GM19328 (cell line): ENCODE measurements at regions not wholly inside any gene's neighbourhood (a gene's known extent, or its start where the extent isn't known, plus 50 kb on each side); places are given as distances from the start of the nearest gene placed in this dataset.
"Not testable (repeated sequence)": the region's sequence is repeated elsewhere in the genome, so short reads cannot be mapped to it uniquely, and the experiment has no call there.

Source experiments
- ATAC-seq: cut with Tn5 transposase; IDR thresholded peaks from one replicate; pipeline ENCODE4 v1.9.1; 2021; ENCODE audit warnings: mild to moderate bottlenecking, moderate library complexity; ENCODE audit not compliant: unreplicated experiment

DNA sequence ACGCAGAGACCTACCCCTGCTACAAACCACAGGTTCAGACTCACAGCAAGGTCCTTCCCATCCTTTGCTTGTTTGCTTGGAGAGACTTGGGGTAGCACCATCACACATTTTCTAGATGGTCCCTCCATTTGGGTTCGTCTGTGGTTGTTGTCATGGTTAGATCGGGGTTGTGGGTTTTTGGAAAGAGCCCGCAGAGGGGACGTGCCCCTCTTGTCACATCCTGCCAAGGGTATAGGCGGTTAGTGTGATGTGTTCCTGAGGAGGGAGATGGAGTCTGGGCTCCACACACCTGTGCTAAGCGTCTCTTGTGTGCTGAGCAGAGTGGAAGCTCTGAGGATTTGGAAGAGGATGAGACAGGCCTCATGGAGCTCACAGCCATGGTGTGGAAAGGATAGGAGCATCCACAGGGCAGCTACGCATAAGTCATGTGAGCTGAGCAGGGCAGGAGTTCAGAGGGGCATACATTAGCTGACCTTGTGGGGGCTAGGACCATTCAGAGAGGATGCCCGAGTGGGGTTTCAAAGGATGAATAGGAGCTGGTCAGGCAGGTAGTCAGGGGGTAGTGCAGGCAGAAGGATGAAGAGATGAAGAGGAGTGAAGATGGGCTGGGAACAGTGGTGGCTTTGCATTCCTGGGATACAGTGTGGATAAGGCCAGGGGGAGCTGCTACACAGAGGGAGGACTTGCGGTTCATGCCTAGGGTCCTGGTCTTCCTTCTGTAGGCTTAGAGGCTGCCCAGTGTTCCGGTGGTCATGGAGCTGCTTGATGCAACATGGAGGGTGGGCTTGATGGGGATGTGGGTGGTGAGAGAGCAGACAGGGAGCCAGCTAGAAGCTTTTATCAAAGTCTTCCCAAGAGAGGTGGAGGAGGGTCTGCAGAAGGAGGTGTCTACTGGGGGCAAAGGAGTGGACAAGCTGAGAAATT is 62.9 kb downstream of the ACKR3 start:
- no peak for ATAC-seq

DNA sequence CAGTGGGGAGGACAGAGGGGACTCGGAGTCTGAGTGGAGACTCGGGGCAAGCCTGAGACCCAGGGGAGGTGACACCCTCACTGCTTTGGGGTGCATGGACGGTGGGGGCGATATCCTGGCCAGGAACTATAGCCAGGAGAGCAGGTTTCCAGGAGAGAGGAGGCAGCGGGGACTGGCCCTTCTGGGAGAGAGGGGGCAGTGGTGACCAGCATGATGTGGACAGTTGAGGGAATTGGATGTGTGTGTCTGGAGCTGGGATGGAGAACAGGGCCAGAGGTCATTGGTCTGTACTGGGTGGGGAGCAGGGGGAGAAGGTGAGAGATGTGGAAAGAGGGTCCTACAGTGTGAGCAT is 63.6 kb downstream of the ACKR3 start:
- no peak for ATAC-seq

DNA sequence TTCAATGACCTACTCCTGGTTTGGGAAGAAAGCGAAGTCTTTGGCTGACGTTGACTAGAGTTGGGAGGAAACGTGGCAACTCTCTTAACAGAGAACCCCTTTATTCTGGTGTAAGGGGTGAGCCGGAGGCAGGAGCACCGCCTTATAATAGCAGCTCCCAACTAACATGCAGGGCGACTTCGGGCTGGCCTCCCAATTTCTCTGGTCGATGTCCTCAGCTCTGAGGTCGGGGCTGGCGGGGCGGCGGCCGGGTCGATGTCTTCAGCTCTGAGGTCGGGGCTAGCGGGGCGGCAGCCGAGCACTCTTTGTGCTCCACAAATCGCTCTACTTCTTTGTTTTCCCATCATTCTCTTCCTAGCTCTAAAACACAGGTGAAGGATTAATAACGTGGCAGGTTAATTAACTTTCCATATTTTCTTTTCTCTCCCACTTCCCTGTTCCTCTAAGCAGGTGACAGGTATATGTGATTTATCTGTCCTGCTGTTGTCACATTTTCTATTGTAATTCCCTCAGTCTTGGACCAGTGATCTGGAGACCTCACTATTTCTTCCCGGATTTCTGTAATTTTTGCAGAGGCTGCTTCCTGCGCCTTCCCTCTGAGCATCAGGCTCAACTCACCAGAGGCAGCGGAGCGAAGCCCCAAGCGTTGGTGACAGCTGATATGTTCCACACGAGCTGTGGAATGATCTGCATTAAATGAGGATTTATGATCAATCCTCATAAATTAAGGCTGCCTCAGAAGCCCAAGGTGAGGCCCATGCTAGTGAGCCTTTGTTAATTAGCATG is 64.3 kb downstream of the ACKR3 start:
- no peak for ATAC-seq

DNA sequence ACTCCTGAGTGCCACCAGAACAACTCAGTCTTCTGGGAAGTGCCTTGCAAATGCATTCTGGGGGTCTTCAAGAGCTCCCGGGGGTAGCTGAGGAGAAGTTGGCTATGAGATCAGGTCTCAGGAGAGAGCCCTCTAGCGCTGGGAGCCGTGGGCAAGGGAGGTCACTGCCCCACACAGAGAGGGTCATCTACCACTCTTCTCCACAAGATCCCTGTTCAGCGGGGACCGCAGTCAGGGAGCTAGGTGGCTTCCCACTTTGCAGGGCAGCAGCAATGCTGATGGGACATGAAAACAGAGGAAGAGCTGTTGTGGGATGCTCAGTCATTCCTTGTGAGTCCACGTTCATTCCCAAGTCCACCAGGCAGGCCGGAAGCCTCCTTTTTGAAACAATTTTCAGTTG is 66.6 kb downstream of the ACKR3 start:
- no peak for ATAC-seq

DNA sequence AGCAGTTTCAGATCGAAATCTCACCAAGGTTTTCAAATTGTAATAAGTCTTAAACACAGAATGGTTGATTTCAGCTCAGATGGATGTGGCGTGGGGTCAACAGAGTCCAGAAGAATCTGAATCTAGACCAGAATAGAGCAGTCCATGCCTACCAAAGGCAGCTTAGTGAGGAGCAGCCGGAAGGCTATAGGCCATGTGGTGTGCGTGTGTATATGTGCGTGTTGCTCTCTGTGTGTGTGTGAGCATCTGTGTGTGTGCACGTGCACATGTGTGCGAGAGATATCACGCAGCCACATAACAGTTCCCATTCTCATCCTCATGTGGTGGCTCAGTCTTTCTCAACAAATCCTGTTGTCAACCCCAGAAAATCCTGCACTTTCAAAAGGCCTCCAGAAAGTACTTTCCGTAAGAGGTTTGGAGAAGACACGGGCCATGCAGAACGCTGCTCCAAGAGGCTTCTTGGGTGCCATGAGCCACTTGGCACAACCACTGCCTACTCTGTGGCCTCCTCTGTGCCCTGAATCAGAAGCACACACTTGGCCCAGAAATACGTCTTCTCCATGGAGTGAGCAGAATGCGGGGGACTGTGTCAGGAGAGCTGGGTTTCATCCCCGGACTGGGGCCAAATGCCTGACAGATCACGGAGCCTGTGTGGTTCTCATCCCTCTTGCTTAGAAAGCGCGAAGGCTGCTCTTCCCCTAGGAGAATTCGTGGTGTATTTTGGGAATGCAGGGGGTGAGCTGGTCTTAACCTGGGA is 67.3 kb downstream of the ACKR3 start:
- no peak for ATAC-seq

DNA sequence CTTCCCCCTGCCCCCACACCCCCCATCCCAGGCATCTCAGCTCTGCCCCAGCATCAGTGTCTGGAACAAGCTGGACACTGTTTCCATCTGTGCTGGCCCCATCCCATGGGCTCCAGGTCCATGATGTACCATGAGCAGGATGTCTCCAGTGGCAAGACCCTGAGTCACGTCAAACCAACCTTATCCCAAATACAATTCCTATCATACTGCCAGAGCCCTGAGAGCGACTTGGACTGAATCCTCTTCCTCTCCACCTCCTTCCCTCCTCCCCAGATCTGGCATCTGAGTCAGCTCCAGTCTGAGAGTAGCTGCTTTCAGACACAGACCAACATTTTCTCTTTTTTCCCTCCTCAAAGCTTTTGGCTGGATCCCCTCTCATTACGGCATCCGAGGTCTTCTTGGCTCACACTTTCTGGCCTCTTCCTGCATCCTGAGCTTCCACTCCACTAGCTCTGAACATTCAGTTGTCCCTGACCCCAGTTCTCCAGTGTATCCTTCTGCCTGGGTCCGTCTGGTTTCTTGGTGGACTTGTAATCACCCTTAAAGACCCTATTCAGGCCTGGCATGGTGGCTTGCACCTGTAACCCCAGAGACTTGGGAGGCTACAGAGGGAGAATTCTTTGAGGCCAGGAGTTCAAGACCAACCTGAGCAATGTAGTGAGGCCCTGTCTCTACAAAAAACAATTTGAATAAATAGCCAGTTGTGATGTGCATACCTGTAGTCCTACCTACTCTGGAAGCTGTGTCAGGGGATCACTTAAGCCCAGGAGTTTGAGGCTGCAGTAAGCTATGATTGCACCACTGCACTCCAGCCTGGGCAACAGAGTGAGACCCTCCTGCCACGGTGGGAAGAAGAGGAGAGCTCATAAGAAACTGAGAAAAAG is 68.3 kb downstream of the ACKR3 start:
- no peak for ATAC-seq

DNA sequence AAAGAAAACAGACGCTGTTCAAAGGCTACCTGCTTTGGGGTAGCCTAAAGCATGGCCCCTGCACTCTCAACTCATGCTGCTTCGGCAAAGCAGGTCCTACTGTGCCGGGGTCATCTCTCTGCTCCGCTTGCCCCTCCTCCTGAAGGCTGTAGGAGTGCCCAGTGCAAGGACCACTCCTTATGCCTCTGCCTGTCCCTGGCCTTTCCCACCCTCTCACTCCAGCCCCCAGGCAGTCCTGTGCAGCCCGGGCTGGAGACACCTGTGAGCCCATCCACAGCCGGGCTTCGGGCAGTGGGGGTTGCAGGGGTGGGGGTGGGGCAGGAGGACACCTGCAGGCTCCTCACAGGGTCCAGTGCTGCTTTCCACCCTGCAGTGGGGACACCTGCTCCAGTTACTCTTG is 69.1 kb downstream of the ACKR3 start:
- ATAC-seq: no peak

DNA sequence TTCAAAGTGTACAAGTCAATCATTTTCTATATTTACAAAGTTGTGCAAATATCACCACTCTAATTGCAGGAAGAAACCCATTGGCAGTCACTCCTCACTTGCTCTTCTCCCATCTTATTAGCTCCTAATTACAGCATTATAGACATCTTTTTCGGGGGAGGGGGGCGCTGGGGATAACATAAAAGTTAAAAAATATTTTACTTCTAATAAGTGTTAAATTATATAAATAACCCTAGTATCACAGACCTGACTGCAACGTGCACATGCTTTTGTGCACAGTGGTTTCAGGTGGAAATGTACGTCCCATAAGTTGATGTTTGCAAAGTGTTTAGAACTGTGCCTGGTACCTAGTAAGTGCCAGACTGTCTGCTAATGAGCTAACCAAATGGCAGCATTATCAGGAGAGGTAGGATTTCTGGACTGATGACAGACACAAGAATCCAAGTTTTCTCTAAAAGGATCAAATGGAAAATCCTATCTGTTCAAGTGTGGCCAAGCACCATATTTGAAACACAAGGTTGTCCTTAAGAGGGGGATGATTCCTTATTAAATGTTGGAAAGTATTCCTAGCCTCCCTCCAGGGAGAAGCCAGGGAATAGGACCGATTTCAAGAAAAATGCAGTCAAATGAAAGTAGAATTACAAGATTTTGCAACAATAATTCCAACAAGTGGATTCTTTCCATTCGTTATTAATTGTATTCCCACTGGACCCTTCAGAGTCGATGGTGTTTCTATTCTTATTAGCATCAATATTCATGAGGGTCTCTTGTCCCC is 70.0 kb downstream of the ACKR3 start:
- no peak for ATAC-seq

DNA sequence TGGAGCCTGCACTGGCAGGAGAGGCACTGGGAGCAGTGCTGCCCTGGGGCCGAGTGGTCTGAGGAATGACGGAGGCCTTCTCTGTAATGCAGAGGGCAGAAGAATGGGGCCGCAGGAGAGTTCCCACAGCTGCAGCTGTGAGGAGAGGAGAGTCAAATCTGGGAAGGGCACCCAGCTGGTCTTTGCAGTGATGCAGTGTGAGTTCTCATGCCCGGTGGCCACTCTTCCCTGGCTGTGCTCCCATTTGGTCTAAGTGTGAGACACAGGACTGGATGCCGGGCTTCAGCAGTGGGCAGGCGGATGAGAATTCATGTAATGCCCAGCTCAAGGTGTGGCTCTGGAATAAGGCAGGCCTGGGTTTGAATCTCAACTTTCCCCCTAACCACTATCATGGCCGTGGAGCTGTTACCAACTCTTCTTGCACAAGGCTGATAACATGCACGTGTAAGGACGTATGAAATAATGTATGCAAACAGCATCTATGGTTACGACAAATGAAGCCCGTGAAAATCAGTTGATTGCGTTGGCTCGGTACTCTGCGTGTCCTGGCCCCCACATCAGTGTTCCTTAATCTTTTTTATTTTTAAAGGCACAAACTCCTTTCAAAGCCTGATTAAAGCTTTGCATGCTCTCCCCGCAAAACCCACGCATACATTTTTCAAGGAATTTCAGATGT is 71.6 kb downstream of the ACKR3 start:
- no peak for ATAC-seq

DNA sequence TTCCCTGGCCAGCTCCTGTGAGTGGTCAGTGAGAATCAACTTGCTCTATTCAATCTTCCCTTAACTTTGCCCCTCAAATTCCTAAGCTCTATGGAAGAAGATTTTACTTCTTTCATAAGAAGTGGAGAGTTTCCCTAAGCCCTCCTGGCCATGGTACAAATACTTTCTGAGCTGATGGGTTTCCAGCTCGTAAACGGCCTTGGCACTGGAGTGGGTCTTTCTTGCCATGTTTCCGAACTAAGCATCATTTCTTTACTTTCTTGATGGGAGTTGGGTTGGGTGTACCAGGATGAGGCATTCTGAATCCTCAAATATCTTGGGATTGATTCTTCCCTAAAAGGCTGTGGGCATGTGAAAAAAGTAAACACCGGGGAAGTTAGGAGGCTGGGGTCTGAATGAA is 72.5 kb downstream of the ACKR3 start:
- no peak for ATAC-seq

DNA sequence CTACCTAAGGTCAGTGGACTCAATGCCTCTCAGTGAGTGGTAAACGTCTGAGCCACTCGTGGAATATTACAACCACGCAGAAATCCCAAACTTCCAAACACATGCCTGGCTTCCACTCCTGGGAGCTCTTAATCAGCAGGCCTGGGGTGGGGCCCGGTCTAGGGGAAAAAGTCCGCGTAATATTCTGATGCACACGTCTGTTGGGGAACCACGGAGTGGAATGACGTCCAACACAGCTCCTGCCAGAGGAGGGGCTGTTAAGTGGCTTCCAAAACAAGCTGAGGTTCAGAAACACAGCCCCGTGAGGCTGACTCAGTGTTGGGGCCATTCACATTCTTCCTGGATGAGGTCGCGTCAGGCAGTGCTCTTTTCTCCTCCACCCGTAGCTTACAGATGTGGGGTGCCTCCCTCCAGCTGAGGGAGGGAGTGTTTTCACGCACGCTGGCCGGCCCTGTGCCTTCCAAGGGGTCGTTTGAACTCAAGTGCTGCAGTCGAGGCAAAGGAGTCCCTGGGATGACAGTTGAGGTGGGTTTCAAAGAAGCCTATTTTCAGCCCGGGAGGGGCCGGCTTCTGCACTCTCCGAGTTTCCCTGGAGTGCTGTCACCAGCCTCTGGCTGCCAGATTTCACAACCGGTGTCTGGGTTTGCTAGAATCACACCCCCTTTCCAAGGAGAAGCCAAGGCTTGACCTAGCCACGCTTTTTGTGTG is 73.1 kb downstream of the ACKR3 start:
- ATAC-seq: no peak

DNA sequence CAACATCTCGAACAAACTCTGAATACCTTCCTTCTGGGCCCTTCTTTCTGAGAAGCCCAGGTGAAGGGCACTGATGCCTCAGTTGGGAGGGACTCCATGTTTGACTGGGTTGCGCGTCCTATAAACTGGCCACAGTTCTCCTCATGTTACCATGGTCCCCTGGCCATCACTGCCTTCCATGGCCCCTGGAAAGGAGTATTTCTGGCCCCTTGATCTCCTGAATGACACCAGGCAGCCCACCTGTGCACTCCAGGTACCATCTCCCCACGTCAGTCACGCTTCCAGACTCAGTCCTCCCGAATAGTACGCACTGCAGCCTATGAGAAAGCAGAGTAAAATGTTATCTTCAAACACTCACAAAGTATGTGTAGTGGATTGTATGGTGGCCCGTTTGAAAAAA is 73.9 kb downstream of the ACKR3 start:
- ATAC-seq: no peak

DNA sequence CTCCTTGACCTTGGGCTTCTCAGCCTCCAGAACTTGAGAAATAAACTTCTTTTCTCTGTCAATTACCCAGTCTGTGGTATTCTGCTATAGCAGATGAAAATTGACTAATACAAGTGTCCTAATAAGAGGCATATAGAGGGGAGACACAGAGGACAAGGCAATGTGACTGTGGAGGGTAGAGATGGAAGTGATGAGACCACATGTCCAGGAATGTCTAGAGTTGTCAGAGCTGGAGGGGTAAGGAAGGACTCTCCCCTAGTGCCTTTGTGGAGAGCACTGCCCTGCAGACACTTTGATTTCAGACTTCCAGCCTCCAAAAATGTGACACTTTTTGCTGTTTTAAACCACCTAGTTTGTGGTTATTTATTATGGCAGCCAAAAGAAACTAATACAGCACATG is 74.4 kb downstream of the ACKR3 start:
- no peak for ATAC-seq

DNA sequence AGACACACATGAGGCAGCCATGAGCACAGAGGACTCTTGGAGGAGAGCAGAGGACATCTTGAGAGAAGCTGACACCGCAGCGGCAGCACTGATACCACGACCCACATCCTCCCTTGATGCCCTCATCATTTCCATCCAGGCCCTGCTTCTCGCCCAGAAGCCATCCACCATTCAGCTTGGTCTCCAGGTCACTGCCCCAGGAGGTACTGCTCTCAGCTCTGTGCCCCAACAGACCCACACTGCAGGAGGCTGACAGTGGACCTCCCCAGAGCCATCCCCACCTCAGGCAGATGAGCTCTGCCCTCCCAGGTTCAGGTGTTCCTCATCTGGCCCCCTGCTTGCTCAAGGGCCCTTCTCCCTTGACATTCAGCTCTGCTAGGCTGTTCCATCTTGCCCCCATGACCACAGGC is 74.9 kb downstream of the ACKR3 start:
- no peak for ATAC-seq

DNA sequence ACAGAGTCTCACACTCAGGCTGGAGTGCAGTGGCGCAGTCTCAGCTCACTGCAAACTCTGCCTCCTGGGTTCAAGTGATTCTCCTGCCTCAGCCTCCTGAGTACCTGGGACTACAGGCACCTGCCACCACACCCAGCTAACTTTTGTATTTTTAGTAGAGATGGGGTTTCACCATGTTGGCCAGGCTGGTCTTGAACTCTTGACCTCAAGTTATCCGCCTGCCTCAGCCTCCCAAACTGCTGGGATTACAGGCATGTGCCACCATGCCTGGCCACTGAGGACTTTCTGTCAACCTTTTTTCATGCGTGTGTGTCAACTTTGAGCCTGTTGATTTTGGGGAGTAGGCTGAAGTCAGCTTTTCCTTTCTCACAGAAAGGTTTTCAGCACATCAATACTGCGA is 75.5 kb downstream of the ACKR3 start:
- not testable (repeated sequence) for ATAC-seq

DNA sequence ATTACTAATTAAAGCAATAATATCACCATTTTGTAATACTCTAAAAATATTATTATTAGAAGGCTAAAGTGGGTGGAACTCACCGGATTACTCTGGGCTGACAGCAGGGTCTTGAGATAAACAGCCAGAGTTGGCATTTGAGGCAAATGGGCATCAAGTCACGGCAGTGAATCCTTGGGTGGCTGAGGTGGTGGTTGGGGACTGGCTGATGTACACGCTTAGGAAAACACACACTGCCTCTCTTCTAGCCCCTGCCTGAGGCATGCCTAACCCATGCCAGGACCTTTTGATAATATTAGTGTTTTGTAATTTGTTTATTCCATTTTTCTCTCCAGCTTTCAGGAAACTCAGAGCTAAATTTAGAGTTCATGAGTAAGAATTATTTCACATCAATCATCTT is 76.8 kb downstream of the ACKR3 start:
- ATAC-seq: no peak

DNA sequence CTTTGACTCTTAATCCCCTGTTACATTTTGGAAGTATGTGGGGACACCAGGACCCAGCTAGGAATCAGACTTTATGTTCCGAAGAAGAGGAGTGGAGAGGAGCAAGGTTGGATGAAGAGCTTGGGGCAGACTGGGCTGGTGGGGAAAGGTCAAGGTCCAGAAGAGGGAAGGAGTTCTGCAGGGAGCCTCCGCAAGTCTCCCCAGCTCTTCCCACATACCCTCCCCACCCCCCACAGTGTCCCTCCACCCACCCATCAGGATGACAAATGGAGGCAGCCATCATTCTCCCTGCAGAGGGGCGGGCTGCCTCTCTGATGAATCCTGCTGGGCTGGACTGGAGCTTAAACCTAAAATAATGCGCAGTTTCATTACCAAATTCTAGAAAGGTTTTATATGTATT is 77.2 kb downstream of the ACKR3 start:
- ATAC-seq: no peak

DNA sequence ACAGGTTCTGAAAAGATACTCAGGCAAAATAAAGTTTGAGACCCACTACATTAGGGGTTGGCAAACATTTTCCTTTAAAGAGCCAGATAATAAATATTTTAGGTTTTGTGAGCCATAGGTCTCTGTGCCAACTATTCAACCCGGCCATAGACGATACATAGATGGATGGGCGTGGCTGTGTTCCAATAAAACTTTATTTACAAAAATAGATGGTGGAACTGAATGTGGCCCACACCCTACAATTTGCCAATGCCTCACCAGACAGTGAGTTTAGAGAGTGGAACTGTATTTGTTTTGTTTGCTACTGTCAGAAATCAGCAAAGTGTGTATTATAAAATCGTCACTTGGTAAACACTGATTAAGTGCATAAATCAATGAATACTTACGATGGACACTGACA is 78.0 kb downstream of the ACKR3 start:
- no peak for ATAC-seq

DNA sequence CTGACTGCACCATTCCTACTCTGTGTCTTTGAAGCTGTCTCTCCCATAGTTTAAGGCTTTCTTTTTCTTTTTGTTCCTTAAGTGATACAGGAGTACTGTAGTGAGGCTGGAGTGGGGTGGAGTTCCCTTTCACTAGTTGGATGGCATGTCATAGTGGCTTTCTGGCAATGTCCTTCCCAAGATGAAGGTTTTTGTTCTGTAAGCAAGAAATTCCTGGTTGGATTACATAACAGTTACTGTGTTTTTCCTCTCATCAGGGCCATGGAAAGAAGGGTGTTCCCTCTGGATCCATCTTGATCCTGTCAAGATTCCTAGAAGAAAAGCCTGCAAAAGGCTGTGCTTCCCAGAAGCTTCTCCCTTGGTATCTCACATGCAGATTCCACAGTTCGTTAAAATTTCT is 84.2 kb downstream of the ACKR3 start:
- ATAC-seq: no peak
